Hepatocyte (in vitro differentiated cells): ENCODE measurements at regions not wholly inside any gene's neighbourhood (a gene's known extent, or its start where the extent isn't known, plus 50 kb on each side); places are given as distances from the start of the nearest gene placed in this dataset.

Source experiments
- DNase-seq: peaks from one replicate; pipeline ENCODE4 v3.0.0-alpha.2; 2016; ENCODE audit warnings: low spot score
- H2AFZ ChIP-seq: fragments of 200-600 bp; sonication (generic); 2 replicates; pipeline ENCODE4 v1.6.0; 2016; ENCODE audit warnings: antibody characterized with exemption, mild to moderate bottlenecking
- H3K27ac ChIP-seq: fragments of 200-600 bp; sonication (generic); 2 replicates; pipeline ENCODE4 v1.5.1; 2016; ENCODE audit warnings: mild to moderate bottlenecking
- H3K27me3 ChIP-seq: fragments of 200-600 bp; sonication (generic); 2 replicates; pipeline ENCODE4 v1.6.1; 2016
- H3K36me3 ChIP-seq: fragments of 200-600 bp; sonication (generic); replicated peaks from 2 replicates; pipeline ENCODE4 v1.5.1; 2016; ENCODE audit warnings: low read depth; ENCODE audit not compliant: insufficient read depth
- H3K4me1 ChIP-seq: fragments of 200-600 bp; sonication (generic); 2 replicates; pipeline ENCODE4 v1.5.1; 2016; ENCODE audit warnings: mild to moderate bottlenecking, moderate library complexity; ENCODE audit not compliant: insufficient read depth
- H3K4me2 ChIP-seq: fragments of 200-600 bp; sonication (generic); 2 replicates; pipeline ENCODE4 v1.6.0; 2016
- H3K4me3 ChIP-seq: fragments of 200-600 bp; sonication (generic); 2 replicates; pipeline ENCODE4 v1.5.1; 2016; ENCODE audit warnings: mild to moderate bottlenecking
- H3K79me2 ChIP-seq: fragments of 200-600 bp; sonication (generic); 2 replicates; pipeline ENCODE4 v1.6.0; 2017; ENCODE audit warnings: mild to moderate bottlenecking
- H3K9me2 ChIP-seq: fragments of 200-600 bp; sonication (generic); replicated peaks from 2 replicates; pipeline ENCODE4 v1.6.0; 2017; ENCODE audit warnings: mild to moderate bottlenecking; ENCODE audit not compliant: insufficient read depth
- H3K9me3 ChIP-seq: fragments of 200-600 bp; sonication (generic); 2 replicates; pipeline ENCODE4 v1.5.1; 2016; ENCODE audit warnings: low read depth, mild to moderate bottlenecking
- H4K20me1 ChIP-seq: fragments of 200-600 bp; sonication (generic); 2 replicates; pipeline ENCODE4 v1.6.0; 2016; ENCODE audit warnings: mild to moderate bottlenecking; ENCODE audit not compliant: insufficient read depth, poor library complexity, severe bottlenecking
- CTCF ChIP-seq: fragments of 200-600 bp; sonication (generic); IDR thresholded peaks from 2 replicates; pipeline ENCODE4 v1.5.1; 2016; ENCODE audit warnings: antibody characterized with exemption, mild to moderate bottlenecking; ENCODE audit not compliant: poor library complexity
- EZH2 ChIP-seq: fragments of 200-600 bp; sonication (generic); IDR thresholded peaks from 2 replicates; pipeline ENCODE4 v1.6.1; 2016; ENCODE audit warnings: antibody characterized with exemption, mild to moderate bottlenecking, borderline replicate concordance
- EZH2phosphoT487 ChIP-seq: fragments of 200-600 bp; sonication (generic); IDR thresholded peaks from one replicate; pipeline ENCODE4 v1.6.1; 2018; ENCODE audit warnings: antibody characterized with exemption, mild to moderate bottlenecking, low read depth, moderate library complexity; ENCODE audit not compliant: unreplicated experiment, severe bottlenecking
- WGBS: methylation state at CpG from one replicate; pipeline ENCODE4 v1.1.6; 2016; ENCODE audit warnings: low lambda C conversion rate; ENCODE audit errors: missing lambda C conversion rate; 5-methylcytosine and 5-hydroxymethylcytosine counted together

- Histone ChIP-seq H3K9me3 (no peaks in the 10 kb centered on the region), H3K4me2 (no peak overlapping the region), H3K4me3 (no peak overlapping the region), H2AFZ (no peak overlapping the region), H4K20me1 (no peaks in the 10 kb centered on the region), H3K9me2 (no peaks in the 10 kb centered on the region), H3K79me2 (no peaks in the 10 kb centered on the region), H3K27ac (no peak overlapping the region), H3K4me1 (peaks cover 12% of the 10 kb centered on the region), H3K27me3 (no peaks in the 10 kb centered on the region), H3K36me3 (no peaks in the 10 kb centered on the region)
- TF ChIP-seq CTCF (no peak), EZH2phosphoT487 (no peak), EZH2 (no peak)
- no peak for DNase-seq
- 94% methylated on average over 4 of the region's 4 CpGs for WGBS
Measured at GRCh38 chr5:125272357-125272756, 525.9 kb upstream of the ZNF608 start.

- WGBS = 39% methylated on average over 1 of the region's 1 CpG
- Histone ChIP-seq H2AFZ (no peak overlapping the region), H3K9me3 (no peaks in the 10 kb centered on the region), H3K9me2 (no peaks in the 10 kb centered on the region), H3K4me1 (peaks cover 12% of the 10 kb centered on the region), H3K79me2 (no peaks in the 10 kb centered on the region), H3K4me2 (no peak overlapping the region), H3K27me3 (no peaks in the 10 kb centered on the region), H4K20me1 (no peaks in the 10 kb centered on the region), H3K36me3 (no peaks in the 10 kb centered on the region), H3K27ac (no peak overlapping the region), H3K4me3 (no peak overlapping the region)
- no peak for DNase-seq
- TF ChIP-seq EZH2 (no peak), CTCF (no peak), EZH2phosphoT487 (no peak)
Measured at GRCh38 chr5:125274211-125274610, 527.8 kb upstream of the ZNF608 start.

GRCh38 chr5:125274938-125275724 lies 528.7 kb upstream of the ZNF608 start:
- Histone ChIP-seq H3K4me2 (no peak overlapping the region), H3K79me2 (no peaks in the 10 kb centered on the region), H3K9me3 (no peaks in the 10 kb centered on the region), H3K4me1 (peaks cover 12% of the 10 kb centered on the region), H3K36me3 (no peaks in the 10 kb centered on the region), H3K27ac (no peak overlapping the region), H3K9me2 (no peaks in the 10 kb centered on the region), H2AFZ (no peak overlapping the region), H4K20me1 (no peaks in the 10 kb centered on the region), H3K27me3 (no peaks in the 10 kb centered on the region), H3K4me3 (no peak overlapping the region)
- 0% methylated on average over 1 of the region's 1 CpG for WGBS
- TF ChIP-seq EZH2 = no peak
- TF ChIP-seq CTCF = no peak
- no peak for TF ChIP-seq EZH2phosphoT487
- DNase-seq = no peak

- no peak for TF ChIP-seq CTCF
- no peaks in the 10 kb centered on the region for H3K36me3 ChIP-seq
- H3K27me3 ChIP-seq = no peaks in the 10 kb centered on the region
- no peak overlapping the region for H2AFZ ChIP-seq
- no peaks in the 10 kb centered on the region for H3K9me3 ChIP-seq
- H3K27ac ChIP-seq = no peak overlapping the region
- no peaks in the 10 kb centered on the region for H3K9me2 ChIP-seq
- H3K4me3 ChIP-seq = no peak overlapping the region
- H4K20me1 ChIP-seq = no peaks in the 10 kb centered on the region
- peaks cover 12% of the 10 kb centered on the region for H3K4me1 ChIP-seq
- H3K4me2 ChIP-seq = no peak overlapping the region
- 82% methylated on average over 3 of the region's 3 CpGs for WGBS
- DNase-seq = no peak
- H3K79me2 ChIP-seq = no peaks in the 10 kb centered on the region
Measured at GRCh38 chr5:125275725-125276090, 529.3 kb upstream of the ZNF608 start.
